Fibroblast of pulmonary artery (primary cell): ENCODE measurements at regions not wholly inside any gene's neighbourhood (a gene's known extent, or its start where the extent isn't known, plus 50 kb on each side); places are given as distances from the start of the nearest gene placed in this dataset.
A peak's percentile ranks its signal among the peaks of the same experiment; 100 is the strongest.

ENCODE experiments used
- DNase-seq: peaks from one replicate; pipeline ENCODE4 v3.0.0-alpha.2; 2010; ENCODE audit warnings: low read depth
- H3K4me3 ChIP-seq: replicated peaks from 2 replicates; pipeline ENCODE4 v1.5.1; 2011; ENCODE audit warnings: low read depth, mild to moderate bottlenecking, control low read depth, low read length, moderate library complexity
- CTCF ChIP-seq: IDR thresholded peaks from 2 replicates; pipeline ENCODE4 v1.5.1; 2011; ENCODE audit warnings: mild to moderate bottlenecking, control low read depth, low read length, inconsistent platforms; ENCODE audit errors: missing control alignments

DNA sequence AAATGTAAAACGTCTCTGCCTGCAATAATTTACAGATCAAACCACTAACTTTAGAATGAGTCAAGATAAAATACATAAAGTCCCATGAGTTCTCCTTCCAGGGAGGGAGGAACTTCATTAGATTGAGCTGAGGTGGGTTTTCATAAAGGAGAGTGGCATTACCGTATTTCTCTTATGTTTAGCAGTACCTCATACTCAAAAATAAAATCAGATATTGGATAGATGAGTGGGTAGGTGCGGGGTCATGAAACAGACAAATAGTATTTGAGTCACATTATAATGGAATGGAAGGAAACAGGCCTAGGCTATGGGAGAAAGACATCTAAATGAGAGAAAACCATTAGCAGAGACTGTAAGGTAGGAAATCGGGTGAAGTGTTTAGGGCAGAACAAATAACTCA, 166.1 kb upstream of the SMLR1 start:
- DNase-seq: no peak
- no peak for TF ChIP-seq CTCF
- no peak overlapping the region for H3K4me3 ChIP-seq

DNA sequence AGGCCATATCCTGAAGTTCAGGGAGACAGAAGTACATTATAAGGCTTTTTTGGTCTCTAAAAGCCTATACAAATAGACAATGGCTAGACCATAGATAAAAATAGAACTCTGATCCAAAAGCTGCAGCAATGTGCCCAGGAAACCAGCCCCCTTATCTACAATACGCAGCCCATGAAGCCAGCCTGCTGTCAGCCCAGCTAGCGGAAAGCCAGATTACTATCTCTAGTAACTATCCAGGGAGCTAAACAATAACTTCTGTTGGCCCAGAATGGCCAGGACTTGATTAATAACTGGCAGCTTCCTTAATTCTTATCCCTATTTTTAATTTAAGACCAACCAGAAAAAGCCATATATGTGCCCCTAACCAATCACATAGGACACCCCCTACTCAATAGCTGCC, 160.4 kb upstream of the SMLR1 start:
- no peak for DNase-seq
- no peak for TF ChIP-seq CTCF
- H3K4me3 ChIP-seq: no peak overlapping the region

- DNase-seq: no peak
- TF ChIP-seq CTCF: no peak
These were observed 157.1 kb upstream of the SMLR1 start for GRCh38 chr6:130670142-130670541.

DNA sequence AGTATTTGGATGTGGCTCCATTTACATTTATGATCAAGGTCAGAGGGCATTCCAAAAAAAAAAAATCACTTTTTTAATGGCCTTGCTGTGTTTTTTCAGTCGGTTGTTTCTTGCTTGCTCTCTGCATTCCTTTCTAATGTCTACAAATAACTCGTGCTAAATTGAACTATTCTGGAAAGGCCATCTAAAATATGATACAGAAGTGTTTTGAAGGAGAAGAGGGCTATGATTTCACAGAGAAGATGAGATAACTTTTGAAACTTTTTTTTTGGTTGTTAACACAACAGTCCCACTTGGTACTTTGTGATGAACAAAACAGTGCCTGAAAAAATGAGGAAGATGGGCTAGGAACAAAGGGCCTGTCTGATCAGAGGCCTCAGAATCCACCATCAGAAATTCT, 156.1 kb upstream of the SMLR1 start:
- TF ChIP-seq CTCF: no peak
- H3K4me3 ChIP-seq: no peak overlapping the region
- DNase-seq: no peak

More at GRCh38 chr6:130670142-130670541, 157.1 kb upstream of the SMLR1 start:
- no peak overlapping the region for H3K4me3 ChIP-seq

GRCh38 chr6:130671577-130671976, 155.6 kb upstream of the SMLR1 start:
- no peak overlapping the region for H3K4me3 ChIP-seq
- peak; percentile 56 for DNase-seq
- TF ChIP-seq CTCF: no peak

GRCh38 chr6:130672153-130672552, 155.1 kb upstream of the SMLR1 start:
- TF ChIP-seq CTCF: no peak
- no peak for DNase-seq
- H3K4me3 ChIP-seq: no peak overlapping the region

GRCh38 chr6:130674604-130675003, 152.6 kb upstream of the SMLR1 start:
- DNase-seq: peak; percentile 57
- H3K4me3 ChIP-seq: no peak overlapping the region
- no peak for TF ChIP-seq CTCF
